DMS 273 treated with DMSO at 0.1 percent for 48 hours (cell line): ENCODE measurements at regions not wholly inside any gene's neighbourhood (a gene's known extent, or its start where the extent isn't known, plus 50 kb on each side); places are given as distances from the start of the nearest gene placed in this dataset.

Source experiments
- DNase-seq: peaks from one replicate; lab custom pipeline; 2025; lab: John Stamatoyannopoulos, UW

GRCh38 chr5:54366707-54367106 lies 56.3 kb upstream of the ARL15 start:
- no peak for DNase-seq

GRCh38 chr5:54363669-54364068 lies 53.3 kb upstream of the ARL15 start:
- no peak for DNase-seq

GRCh38 chr5:54362992-54363625 lies 52.7 kb upstream of the ARL15 start:
- no peak for DNase-seq

- DNase-seq = no peak
These were observed 52.1 kb upstream of the ARL15 start for GRCh38 chr5:54362434-54362833.

- DNase-seq = no peak
These were observed 51.5 kb upstream of the ARL15 start for GRCh38 chr5:54361691-54362411.

- DNase-seq = no peak
These were observed 50.7 kb upstream of the ARL15 start for GRCh38 chr5:54360925-54361662.
